ENCODE measurements at regions not wholly inside any gene's neighbourhood (a gene's known extent, or its start where the extent isn't known, plus 50 kb on each side); places are given as distances from the start of the nearest gene placed in this dataset.

GRCh38 chr3:163664466-163664865, 1413.8 kb downstream of the SI start:
- H3K4me3 ChIP-seq (replicated peaks; ENCODE audit: low read depth, low read length) = no peak overlapping the region
- no peak for DNase-seq (ENCODE audit: extremely low read depth, low read depth)
- TF ChIP-seq CTCF (IDR thresholded peaks at IDR 0.05; ENCODE audit: low read depth, low read length, missing control alignments) = no peak

GRCh38 chr3:163657088-163657487, 1421.2 kb downstream of the SI start:
- DNase-seq (ENCODE audit: extremely low read depth, low read depth) = no peak
- no peak overlapping the region for H3K4me3 ChIP-seq (replicated peaks; ENCODE audit: low read depth, low read length)
- no peak for TF ChIP-seq CTCF (IDR thresholded peaks at IDR 0.05; ENCODE audit: low read depth, low read length, missing control alignments)

- no peak for DNase-seq (ENCODE audit: extremely low read depth, low read depth)
- no peak overlapping the region for H3K4me3 ChIP-seq (replicated peaks; ENCODE audit: low read depth, low read length)
- TF ChIP-seq CTCF (IDR thresholded peaks at IDR 0.05; ENCODE audit: low read depth, low read length, missing control alignments) = no peak
Observed at GRCh38 chr3:163655021-163655420, 1423.3 kb downstream of the SI start.

- TF ChIP-seq CTCF (IDR thresholded peaks at IDR 0.05; ENCODE audit: low read depth, low read length, missing control alignments) = no peak
- H3K4me3 ChIP-seq (replicated peaks; ENCODE audit: low read depth, low read length) = no peak overlapping the region
- no peak for DNase-seq (ENCODE audit: extremely low read depth, low read depth)
Observed at GRCh38 chr3:163644172-163644571, 1434.1 kb downstream of the SI start.

GRCh38 chr3:163632722-163633121, 1445.6 kb downstream of the SI start:
- H3K4me3 ChIP-seq (replicated peaks; ENCODE audit: low read depth, low read length) = no peak overlapping the region
- TF ChIP-seq CTCF (IDR thresholded peaks at IDR 0.05; ENCODE audit: low read depth, low read length, missing control alignments) = no peak
- DNase-seq (ENCODE audit: extremely low read depth, low read depth) = no peak

- no peak for DNase-seq (ENCODE audit: extremely low read depth, low read depth)
- no peak for TF ChIP-seq CTCF (IDR thresholded peaks at IDR 0.05; ENCODE audit: low read depth, low read length, missing control alignments)
- H3K4me3 ChIP-seq (replicated peaks; ENCODE audit: low read depth, low read length) = no peak overlapping the region
Observed at GRCh38 chr3:163626753-163627152, 1451.5 kb downstream of the SI start.

GRCh38 chr3:163622384-163622783, 1455.9 kb downstream of the SI start:
- no peak overlapping the region for H3K4me3 ChIP-seq (replicated peaks; ENCODE audit: low read depth, low read length)
- TF ChIP-seq CTCF (IDR thresholded peaks at IDR 0.05; ENCODE audit: low read depth, low read length, missing control alignments) = no peak
- no peak for DNase-seq (ENCODE audit: extremely low read depth, low read depth)

Data from HFF-Myc (cell line).